ENCODE measurements at regions not wholly inside any gene's neighbourhood (a gene's known extent, or its start where the extent isn't known, plus 50 kb on each side); places are given as distances from the start of the nearest gene placed in this dataset.

GRCh38 chr5:167652690-167653089, 638.8 kb upstream of the WWC1 start:
- no peaks in the 10 kb centered on the region for H3K4me1 ChIP-seq (ENCODE audit: insufficient read depth, low read length)
- H3K36me3 ChIP-seq (replicated peaks in 1 of 2; ENCODE audit: control insufficient read depth in 1 of 2, insufficient read depth in 2 of 2, low read length in 2 of 2) = no peaks in the 10 kb centered on the region
- in situ Hi-C loops (cut with HindIII; ENCODE audit: extremely low pct_ligation_motif_present, low pct_unique_long_range_greater_than_20kb) = no loop called here
- no peaks in the 10 kb centered on the region for H3K9me3 ChIP-seq (ENCODE audit: low read length)
- ChIA-PET POLR2A (no interaction called here), CTCF (ENCODE audit: low intra/inter-chr PET ratio, low total read pairs) (no interaction called here)
- no peak overlapping the region for H3K4me2 ChIP-seq (ENCODE audit: low read depth, low read length)
- intact Hi-C loops (cut with micrococcal nuclease; ENCODE audit: unreplicated experiment) = no loop called here
- WGBS (ENCODE audit: low lambda C conversion rate) = 4% methylated on average over 3 of the region's 3 CpGs
- no peak overlapping the region for H3K4me3 ChIP-seq (replicated peaks in 1 of 3; ENCODE audit: insufficient read depth in 1 of 3, low read depth in 2 of 3, low read length in 3 of 3)
- H3K79me2 ChIP-seq (ENCODE audit: insufficient read depth, low read length) = no peaks in the 10 kb centered on the region
- no peaks in the 10 kb centered on the region for H4K20me1 ChIP-seq (ENCODE audit: insufficient read depth, low read length)
- H2AFZ ChIP-seq (ENCODE audit: low read length) = no peak overlapping the region
- ATAC-seq (no peak), FAIRE-seq (no peak), DNase-seq (ENCODE audit: low spot score) (no peak)
- TF ChIP-seq ZFY (CRISPR knock-in tag; IDR thresholded peaks at IDR 0.05) = no peak
- no peak for TF ChIP-seq DMAP1 (CRISPR knock-in tag; IDR thresholded peaks at IDR 0.05)
- TF ChIP-seq ZNF263 (CRISPR knock-in tag; IDR thresholded peaks at IDR 0.05) = no peak
- TF ChIP-seq YEATS2 (CRISPR knock-in tag; IDR thresholded peaks at IDR 0.05; ENCODE audit: borderline replicate concordance) = no peak
- no peak for TF ChIP-seq SMC3 (IDR thresholded peaks at IDR 0.05; ENCODE audit: low read length)
- TF ChIP-seq SIX4 (CRISPR knock-in tag; IDR thresholded peaks at IDR 0.05) = no peak
- no peak for TF ChIP-seq HNF4A (CRISPR knock-in tag; IDR thresholded peaks at IDR 0.05)
- TF ChIP-seq ZFP37 (CRISPR knock-in tag; IDR thresholded peaks at IDR 0.05; ENCODE audit: borderline replicate concordance) = no peak
- TF ChIP-seq NCOA5 (CRISPR knock-in tag; IDR thresholded peaks at IDR 0.05) = no peak
- TF ChIP-seq ZFP90 (CRISPR knock-in tag; IDR thresholded peaks at IDR 0.05; ENCODE audit: borderline replicate concordance) = no peak
- no peak for TF ChIP-seq ZNF572 (CRISPR knock-in tag; IDR thresholded peaks at IDR 0.05)
- no peak overlapping the region for H3K27ac ChIP-seq (ENCODE audit: extremely low read length, insufficient read depth, low read length)
- BruUV-seq (replicated peaks) = no TSS peak
- no peaks in the 10 kb centered on the region for H3K27me3 ChIP-seq (ENCODE audit: control insufficient read depth in 1 of 2, insufficient read depth in 2 of 2, low read length in 2 of 2)
- no peak overlapping the region for H3K9ac ChIP-seq (ENCODE audit: insufficient read depth, low read depth, low read length)

- 57% methylated on average over 1 of the region's 1 CpG for WGBS (ENCODE audit: low lambda C conversion rate)
- in situ Hi-C loops (cut with HindIII; ENCODE audit: extremely low pct_ligation_motif_present, low pct_unique_long_range_greater_than_20kb) = no loop called here
These were observed 637.8 kb upstream of the WWC1 start for GRCh38 chr5:167653645-167654106.

More at GRCh38 chr5:167653645-167654106, 637.8 kb upstream of the WWC1 start:
- Histone ChIP-seq H3K27me3 (ENCODE audit: control insufficient read depth in 1 of 2, insufficient read depth in 2 of 2, low read length in 2 of 2) (no peaks in the 10 kb centered on the region), H3K4me2 (ENCODE audit: low read depth, low read length) (no peak overlapping the region), H3K36me3 (replicated peaks in 1 of 2; ENCODE audit: control insufficient read depth in 1 of 2, insufficient read depth in 2 of 2, low read length in 2 of 2) (no peaks in the 10 kb centered on the region), H2AFZ (ENCODE audit: low read length) (no peak overlapping the region), H3K9ac (ENCODE audit: insufficient read depth, low read depth, low read length) (no peak overlapping the region), H3K27ac (ENCODE audit: extremely low read length, insufficient read depth, low read length) (no peak overlapping the region), H3K9me3 (ENCODE audit: low read length) (no peaks in the 10 kb centered on the region), H4K20me1 (ENCODE audit: insufficient read depth, low read length) (no peaks in the 10 kb centered on the region), H3K4me3 (replicated peaks in 1 of 3; ENCODE audit: insufficient read depth in 1 of 3, low read depth in 2 of 3, low read length in 3 of 3) (no peak overlapping the region), H3K4me1 (ENCODE audit: insufficient read depth, low read length) (no peaks in the 10 kb centered on the region), H3K79me2 (ENCODE audit: insufficient read depth, low read length) (no peaks in the 10 kb centered on the region)
- TF ChIP-seq, protein P1, sequence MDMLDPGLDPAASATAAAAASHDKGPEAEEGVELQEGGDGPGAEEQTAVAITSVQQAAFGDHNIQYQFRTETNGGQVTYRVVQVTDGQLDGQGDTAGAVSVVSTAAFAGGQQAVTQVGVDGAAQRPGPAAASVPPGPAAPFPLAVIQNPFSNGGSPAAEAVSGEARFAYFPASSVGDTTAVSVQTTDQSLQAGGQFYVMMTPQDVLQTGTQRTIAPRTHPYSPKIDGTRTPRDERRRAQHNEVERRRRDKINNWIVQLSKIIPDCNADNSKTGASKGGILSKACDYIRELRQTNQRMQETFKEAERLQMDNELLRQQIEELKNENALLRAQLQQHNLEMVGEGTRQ (IDR thresholded peaks at IDR 0.05; ENCODE audit: low read depth, low read length) = peak; percentile 33; the same call in 1 of the 2 replicates
- TF ChIP-seq, protein P1 (CRISPR knock-in tag; IDR thresholded peaks at IDR 0.05; ENCODE audit: borderline replicate concordance) = no peak
- TF ChIP-seq ZNF780A (CRISPR knock-in tag; IDR thresholded peaks at IDR 0.05) = no peak
- TF ChIP-seq ZNF451 (CRISPR knock-in tag; IDR thresholded peaks at IDR 0.05) = no peak
- TF ChIP-seq, protein P2, sequence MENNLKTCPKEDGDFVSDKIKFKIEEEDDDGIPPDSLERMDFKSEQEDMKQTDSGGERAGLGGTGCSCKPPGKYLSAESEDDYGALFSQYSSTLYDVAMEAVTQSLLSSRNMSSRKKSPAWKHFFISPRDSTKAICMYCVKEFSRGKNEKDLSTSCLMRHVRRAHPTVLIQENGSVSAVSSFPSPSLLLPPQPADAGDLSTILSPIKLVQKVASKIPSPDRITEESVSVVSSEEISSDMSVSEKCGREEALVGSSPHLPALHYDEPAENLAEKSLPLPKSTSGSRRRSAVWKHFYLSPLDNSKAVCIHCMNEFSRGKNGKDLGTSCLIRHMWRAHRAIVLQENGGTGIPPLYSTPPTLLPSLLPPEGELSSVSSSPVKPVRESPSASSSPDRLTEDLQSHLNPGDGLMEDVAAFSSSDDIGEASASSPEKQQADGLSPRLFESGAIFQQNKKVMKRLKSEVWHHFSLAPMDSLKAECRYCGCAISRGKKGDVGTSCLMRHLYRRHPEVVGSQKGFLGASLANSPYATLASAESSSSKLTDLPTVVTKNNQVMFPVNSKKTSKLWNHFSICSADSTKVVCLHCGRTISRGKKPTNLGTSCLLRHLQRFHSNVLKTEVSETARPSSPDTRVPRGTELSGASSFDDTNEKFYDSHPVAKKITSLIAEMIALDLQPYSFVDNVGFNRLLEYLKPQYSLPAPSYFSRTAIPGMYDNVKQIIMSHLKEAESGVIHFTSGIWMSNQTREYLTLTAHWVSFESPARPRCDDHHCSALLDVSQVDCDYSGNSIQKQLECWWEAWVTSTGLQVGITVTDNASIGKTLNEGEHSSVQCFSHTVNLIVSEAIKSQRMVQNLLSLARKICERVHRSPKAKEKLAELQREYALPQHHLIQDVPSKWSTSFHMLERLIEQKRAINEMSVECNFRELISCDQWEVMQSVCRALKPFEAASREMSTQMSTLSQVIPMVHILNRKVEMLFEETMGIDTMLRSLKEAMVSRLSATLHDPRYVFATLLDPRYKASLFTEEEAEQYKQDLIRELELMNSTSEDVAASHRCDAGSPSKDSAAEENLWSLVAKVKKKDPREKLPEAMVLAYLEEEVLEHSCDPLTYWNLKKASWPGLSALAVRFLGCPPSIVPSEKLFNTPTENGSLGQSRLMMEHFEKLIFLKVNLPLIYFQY (CRISPR knock-in tag; IDR thresholded peaks at IDR 0.05; ENCODE audit: borderline replicate concordance) = no peak
- intact Hi-C loops (cut with micrococcal nuclease; ENCODE audit: unreplicated experiment) = no loop called here
- no TSS peak for BruUV-seq (replicated peaks)
- ChIA-PET CTCF (ENCODE audit: low intra/inter-chr PET ratio, low total read pairs) (no interaction called here), POLR2A (no interaction called here)
- no peak for ATAC-seq
- no peak for FAIRE-seq
- DNase-seq (ENCODE audit: low spot score) = no peak
